Ecto neural progenitor cell (in vitro differentiated cells): ENCODE measurements at regions not wholly inside any gene's neighbourhood (a gene's known extent, or its start where the extent isn't known, plus 50 kb on each side); places are given as distances from the start of the nearest gene placed in this dataset.

Source experiments
- DNase-seq: peaks from one replicate; pipeline ENCODE4 v3.0.0-alpha.2; 2018; ENCODE audit warnings: low spot score

DNA sequence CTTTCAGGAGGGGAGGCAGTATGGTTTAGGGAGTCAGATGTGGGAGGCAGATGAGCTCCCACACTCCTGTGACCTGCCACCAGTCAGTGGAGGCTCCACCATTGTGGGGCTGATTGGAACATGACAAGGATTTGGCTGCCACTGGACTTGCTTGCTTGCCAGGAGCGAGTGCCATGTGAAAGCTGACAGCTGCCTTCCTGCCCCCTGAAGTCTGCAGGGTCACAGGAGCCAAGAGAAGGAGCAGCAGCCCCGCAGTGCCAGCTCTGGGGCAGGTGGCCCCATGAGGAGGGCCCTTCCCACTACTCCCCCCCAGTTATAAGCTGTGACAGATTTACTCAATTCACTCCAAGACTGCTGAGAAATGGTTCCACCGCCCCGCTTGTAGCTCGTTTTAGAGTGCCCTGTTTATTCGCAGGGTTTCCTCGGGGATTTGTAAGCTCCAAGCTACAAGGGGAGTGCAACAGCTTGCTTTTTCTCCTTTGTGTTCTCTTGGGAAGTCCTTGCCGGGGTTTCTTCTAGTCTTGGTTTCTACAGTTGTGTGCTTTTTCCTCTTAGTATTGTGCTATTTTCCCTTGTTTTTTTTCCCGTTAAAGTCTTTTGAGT lies 414.3 kb downstream of the MEIS1 start:
- DNase-seq = no peak

GRCh38 chr2:66850376-66850775 lies 415.5 kb downstream of the MEIS1 start:
- no peak for DNase-seq

DNA sequence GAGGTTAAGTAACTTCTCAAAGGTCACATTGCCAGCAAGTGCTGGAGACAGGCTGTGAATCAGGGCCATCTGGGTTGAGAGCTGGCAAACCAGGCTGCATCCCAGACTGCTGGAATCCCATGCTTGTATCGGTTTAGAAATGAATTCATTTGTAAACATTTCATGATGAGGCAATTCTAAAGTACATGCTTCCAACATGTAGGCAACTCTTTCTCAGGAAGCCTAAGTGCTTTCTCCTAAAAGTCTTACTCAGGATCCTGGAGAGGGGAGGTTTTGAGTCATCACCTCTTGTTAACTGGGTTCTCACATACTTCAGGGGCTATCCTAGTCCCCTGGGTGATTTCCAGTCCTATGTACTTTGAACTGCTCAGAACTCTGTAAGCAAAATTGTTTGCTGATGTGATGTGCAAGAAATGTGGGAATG lies 416.5 kb downstream of the MEIS1 start:
- DNase-seq = no peak

- no peak for DNase-seq
Measured at GRCh38 chr2:66852953-66853352, 418.0 kb downstream of the MEIS1 start.

- DNase-seq = no peak
Measured at GRCh38 chr2:66853585-66853984, 418.7 kb downstream of the MEIS1 start.

DNA sequence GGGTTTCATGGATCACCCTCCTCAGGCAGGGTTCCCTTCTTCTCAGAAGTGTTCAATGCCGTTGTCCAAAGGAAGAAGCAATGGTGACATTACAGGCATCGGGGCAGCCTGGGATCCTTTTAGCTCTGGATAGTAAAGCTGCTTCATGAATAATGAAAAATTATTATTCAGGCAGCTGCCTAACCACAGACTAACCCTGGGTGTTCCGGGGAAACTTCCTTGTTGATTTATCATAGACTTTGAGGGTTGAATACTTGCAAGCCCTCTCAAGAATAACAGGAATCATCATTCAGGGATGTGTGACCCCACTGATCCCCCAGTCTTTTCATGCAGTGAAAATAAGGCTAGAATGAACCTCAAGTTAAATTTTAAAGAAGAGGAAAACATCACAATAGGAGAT lies 419.4 kb downstream of the MEIS1 start:
- DNase-seq = no peak

GRCh38 chr2:66862885-66863650 lies 428.1 kb downstream of the MEIS1 start:
- DNase-seq = no peak

GRCh38 chr2:66865161-66865560 lies 430.2 kb downstream of the MEIS1 start:
- no peak for DNase-seq

- DNase-seq = no peak
Measured at GRCh38 chr2:66866331-66867062, 431.6 kb downstream of the MEIS1 start.

DNA sequence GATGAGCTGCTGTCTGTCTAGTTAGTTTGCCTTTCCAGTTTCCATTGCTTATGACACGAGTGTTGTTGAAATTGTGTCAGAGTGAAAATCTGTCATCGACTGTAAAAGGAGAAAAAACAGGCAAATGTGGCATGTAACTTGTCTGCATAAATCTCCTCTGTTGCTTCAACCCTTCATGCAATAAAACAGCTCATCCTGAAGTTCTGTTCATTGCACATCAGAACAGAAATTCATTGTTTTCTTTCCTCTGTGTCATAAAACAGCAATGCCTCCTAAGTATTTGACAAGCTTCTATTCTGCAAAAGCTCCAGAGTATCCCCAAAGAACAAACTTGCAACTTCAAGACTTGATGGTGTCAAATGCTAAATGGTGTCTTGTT lies 432.1 kb downstream of the MEIS1 start:
- DNase-seq = no peak

DNA sequence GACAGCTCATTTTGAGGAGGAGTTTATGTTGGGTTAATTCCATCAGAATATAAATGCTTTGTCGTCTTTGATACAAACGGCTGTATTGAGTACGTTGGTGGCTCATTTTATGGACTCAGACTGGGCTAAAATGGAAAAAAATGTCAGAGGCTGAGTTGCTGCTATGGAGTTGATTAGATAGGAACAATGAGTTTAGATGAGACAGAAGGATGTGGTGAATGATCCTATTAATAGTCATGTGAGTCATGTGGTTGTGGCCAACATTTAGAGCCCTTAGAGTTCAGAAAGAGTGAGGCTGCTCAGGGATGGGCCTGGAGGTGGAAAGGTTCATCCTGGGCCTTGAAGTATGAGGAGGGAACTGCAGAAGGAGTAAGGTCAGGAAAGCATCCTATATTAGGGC lies 434.2 kb downstream of the MEIS1 start:
- no peak for DNase-seq

DNA sequence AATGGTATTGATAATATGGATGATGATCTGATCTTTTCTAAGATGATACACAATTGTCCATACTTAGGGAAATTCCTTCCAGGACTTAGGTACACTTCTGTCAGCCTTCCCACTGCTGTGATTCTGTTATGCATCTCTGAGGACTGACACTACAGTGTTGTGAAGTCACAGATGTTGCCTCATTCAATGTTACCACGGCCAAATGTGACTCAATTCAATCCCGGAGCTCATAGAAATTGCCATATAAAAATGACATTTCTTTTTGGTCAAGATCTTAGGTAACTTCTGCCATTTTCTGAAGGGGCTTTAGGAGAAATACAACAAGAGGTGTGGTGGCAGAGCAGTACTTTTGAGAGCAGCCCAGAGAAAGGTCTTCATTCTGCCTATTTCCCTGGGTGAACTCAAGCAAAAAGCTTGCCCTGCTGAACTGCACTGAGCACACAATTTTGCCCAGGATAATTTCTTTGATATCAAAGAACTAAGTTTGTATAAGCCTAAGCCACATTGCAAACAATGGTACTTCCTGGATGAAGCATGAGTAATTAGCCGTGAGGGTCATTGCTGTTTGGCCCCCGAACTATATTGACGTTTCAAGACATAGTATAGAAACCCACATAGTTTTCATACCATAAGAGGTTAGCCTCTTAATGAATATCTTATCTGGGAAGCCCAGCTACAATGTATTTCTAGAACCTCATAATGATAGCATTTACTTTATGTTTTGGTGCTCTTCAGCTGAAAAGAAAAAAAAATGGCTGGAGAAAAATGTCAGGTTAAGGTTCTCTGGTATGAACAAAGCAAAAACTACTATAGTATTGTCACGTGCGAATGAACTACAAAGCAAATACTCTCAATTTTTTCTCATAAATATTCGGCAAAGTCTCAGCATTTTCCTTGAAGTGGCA lies 437.4 kb downstream of the MEIS1 start:
- no peak for DNase-seq

- no peak for DNase-seq
Measured at GRCh38 chr2:66872986-66873754, 438.2 kb downstream of the MEIS1 start.

DNA sequence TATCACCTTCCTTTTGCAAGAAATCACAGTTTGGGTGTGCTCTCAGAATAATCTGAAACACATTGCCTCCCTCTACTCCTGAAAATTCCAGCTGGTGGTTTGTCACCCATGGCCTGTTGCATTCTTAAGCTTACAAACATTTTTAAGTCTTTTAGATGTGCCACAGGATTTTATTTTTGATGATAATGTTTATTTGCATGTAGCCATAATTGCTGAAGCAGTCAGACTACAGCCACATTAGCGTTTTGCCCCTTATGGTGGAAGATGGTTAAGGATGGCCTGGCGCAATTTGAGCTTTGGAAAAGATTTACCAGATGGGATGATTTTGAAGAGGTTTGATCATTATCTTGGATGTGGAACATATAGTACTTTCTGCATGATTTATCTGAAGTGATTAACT lies 439.5 kb downstream of the MEIS1 start:
- no peak for DNase-seq

DNA sequence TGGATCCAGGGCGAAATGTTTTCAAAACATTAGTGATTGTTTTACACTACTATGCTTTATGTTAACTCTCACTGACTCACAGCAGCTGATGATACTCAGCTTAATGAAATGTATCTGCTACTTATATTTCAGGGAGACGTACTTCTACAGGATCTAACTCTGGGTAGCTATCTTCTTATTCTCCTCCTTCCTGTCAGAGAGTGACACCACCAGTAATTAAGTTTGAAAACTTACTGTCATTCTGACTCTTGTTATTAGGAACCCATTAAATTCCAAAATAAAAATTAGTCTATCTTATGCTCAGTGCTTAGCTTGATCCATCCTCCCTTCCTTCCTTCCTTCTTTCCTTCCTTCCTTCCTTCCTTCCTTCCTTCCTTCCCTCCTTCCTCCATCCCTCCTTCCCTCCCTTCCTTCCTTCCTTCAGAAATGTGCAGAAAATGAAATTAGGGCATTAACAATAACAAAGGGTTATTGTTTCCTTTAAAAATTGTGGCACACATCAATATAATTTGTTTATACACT lies 441.1 kb downstream of the MEIS1 start:
- DNase-seq = no peak

DNA sequence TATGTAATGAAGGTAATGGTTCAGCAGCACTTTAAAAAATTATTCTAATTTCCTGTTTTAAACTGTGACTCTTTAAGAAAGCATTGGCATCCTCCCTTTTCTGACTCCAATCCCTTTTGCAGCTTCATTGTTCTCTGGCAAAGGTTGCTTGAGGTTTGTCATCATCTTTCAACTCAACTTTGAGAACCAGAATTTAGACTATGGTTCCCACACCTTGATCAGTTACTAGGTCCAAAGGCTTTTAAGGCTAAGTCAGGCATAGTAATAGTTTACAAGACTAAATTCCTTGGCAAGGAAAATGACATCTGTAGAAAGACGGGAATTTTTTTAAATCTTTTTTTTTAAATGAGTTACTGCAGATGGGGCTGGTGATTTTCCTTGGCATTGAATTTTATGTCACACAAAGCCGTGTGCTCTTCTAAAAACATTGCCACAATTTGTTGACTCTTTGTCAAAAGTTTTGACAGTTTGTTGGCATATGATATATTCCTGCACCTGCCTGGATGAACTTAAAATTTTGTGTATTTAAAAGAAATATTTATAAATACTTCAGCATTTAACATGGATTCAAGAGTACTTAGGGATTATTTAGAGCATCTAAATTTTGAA lies 451.0 kb downstream of the MEIS1 start:
- no peak for DNase-seq

DNA sequence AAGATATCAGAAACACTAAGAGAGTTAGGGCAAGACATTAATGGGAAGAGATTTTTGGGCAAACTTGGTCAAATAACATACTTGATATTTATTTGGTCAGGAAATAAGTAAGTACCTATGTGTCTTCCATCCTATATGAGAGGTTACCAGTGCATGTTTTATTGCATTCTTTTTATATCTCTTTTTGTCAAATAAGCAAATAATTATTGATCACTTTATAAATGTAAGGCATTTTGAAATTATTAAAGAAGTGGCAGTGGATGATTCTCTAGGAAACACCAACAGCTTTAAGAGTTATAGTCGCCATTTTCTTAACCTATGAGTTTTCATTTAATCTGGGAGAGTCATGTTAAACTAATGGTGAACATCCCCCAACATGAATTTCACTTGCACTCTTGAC lies 453.3 kb downstream of the MEIS1 start:
- DNase-seq = no peak

- no peak for DNase-seq
Measured at GRCh38 chr2:66888791-66889631, 454.1 kb downstream of the MEIS1 start.

DNA sequence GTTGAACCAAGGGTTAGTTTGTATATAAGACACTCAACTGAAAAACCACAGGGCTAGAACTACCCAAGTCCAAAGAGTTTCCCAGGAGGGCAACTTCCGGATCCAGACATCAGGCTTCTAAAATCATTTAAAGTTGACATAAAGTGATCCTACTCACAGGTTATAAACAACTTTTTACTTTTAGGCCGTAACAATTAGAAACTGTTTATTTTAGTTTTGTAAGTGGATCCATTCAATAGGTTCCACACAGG lies 454.6 kb downstream of the MEIS1 start:
- DNase-seq = no peak

DNA sequence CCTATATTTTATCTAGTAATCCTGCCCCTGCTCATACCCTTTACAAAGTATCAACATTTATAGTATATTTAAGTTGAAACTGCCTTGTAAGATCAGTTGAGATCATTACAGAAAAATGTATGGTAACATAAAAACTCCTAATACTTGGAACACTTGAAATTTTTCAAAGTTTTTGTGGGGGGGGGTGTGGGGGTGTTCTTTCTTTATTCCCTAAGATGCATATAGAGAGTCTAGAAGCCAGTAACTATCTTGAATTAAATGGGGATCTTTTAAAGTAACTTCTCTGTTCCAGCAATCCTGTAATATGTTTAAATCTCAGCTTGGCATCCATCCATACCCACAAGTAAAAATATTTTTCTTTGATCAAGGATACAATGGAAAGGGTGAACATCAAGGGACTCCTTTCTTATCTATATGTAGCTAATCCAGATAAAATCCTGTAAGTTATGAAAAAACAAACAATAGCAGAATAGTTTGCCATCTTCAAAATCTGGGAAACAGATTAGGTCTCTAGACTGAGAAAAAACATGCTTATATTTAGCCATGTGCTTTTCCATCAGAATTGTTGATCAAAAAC lies 455.3 kb downstream of the MEIS1 start:
- DNase-seq = no peak
